ENCODE measurements at regions not wholly inside any gene's neighbourhood (a gene's known extent, or its start where the extent isn't known, plus 50 kb on each side); places are given as distances from the start of the nearest gene placed in this dataset.

- in situ Hi-C loops (cut with MboI; ENCODE audit: low sequenced_read_pairs), result no loop called here
Measured at GRCh38 chr18:6465281-6465680, 50.6 kb upstream of the L3MBTL4 start.

- in situ Hi-C loops (cut with MboI; ENCODE audit: low sequenced_read_pairs), result no loop called here
Measured at GRCh38 chr18:6476190-6476589, 61.5 kb upstream of the L3MBTL4 start.

GRCh38 chr18:6476880-6477279 is 62.2 kb upstream of the L3MBTL4 start:
- in situ Hi-C loops (cut with MboI; ENCODE audit: low sequenced_read_pairs), result no loop called here

- in situ Hi-C loops (cut with MboI; ENCODE audit: low sequenced_read_pairs), result no loop called here
Measured at GRCh38 chr18:6478121-6478520, 63.4 kb upstream of the L3MBTL4 start.

- in situ Hi-C loops (cut with MboI; ENCODE audit: low sequenced_read_pairs), result no loop called here
Measured at GRCh38 chr18:6479699-6480098, 65.0 kb upstream of the L3MBTL4 start.

- in situ Hi-C loops (cut with MboI; ENCODE audit: low sequenced_read_pairs), result no loop called here
Measured at GRCh38 chr18:6482198-6482977, 67.7 kb upstream of the L3MBTL4 start.

GRCh38 chr18:6484659-6485058 is 69.9 kb upstream of the L3MBTL4 start:
- in situ Hi-C loops (cut with MboI; ENCODE audit: low sequenced_read_pairs), result no loop called here

GRCh38 chr18:6486313-6486712 is 71.6 kb upstream of the L3MBTL4 start:
- in situ Hi-C loops (cut with MboI; ENCODE audit: low sequenced_read_pairs), result no loop called here

DNA sequence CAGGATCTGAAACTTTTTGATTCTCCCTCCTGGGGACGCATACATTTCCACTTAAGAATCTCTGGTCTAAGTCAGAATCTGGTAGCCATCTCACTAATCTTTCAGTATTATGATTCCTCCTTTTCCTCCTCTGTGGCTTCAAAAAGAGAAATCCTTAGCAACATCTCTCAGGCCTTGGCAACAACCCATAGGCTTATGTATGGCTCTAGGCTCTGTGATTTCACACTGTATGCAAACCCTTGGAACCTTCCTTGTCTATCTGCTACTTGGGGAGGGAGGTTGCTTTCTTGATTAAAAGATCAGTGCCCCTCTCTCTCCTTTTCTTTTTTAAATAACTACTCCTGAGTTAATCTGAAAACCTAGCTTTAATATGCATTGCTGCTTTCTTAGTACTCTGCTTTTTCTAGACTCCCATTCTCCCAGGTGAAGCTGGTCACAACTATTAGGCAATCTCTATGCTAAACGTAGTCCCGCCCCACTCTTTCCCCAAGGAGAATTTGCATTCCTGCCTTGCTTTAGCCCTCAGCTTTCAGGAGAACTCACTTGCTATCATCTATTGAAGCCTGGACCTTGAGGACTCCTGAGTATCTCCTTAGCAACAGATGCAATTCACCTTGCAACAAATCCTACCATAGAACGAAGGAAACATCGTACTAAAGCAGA is 72.2 kb upstream of the L3MBTL4 start:
- in situ Hi-C loops (cut with MboI; ENCODE audit: low sequenced_read_pairs), result no loop called here

- in situ Hi-C loops (cut with MboI; ENCODE audit: low sequenced_read_pairs), result no loop called here
Measured at GRCh38 chr18:6487968-6488367, 73.3 kb upstream of the L3MBTL4 start.

DNA sequence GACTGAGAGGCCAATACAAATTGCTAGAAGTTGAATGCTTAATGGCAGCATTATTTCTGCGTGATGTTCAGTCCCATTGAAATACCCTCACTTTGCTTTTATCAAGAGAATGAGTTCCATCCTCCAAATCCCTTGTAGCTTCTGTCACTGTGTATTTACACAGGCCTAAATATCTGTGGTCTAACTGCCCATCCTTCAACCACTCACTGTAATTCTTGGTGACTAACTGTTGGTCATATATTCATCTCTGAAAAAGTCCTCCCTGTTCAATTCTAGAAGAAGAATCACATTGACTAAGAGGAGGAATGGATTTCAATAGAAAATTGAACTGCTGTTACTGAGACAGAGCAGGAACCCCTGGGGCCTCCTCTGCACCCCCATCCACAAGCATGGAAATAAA is 74.2 kb upstream of the L3MBTL4 start:
- in situ Hi-C loops (cut with MboI; ENCODE audit: low sequenced_read_pairs), result no loop called here

DNA sequence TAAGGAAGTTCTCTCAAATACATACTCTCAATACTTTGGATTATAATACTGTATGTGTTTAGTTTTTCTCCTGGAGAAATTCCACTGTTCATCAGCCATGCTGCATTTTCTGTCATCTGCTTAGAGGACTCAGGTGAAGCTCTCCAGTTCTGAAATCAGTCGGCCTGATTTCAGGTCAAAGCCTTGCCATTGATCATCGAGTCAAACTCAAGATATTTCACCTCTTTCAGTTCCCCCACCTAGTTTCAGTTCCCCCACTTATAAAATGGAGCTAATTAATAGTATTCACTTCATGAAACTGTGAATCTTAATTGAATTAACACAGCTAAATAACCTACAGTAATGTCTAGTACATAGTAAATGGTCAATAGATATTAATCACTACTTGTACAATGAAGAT is 75.3 kb upstream of the L3MBTL4 start:
- in situ Hi-C loops (cut with MboI; ENCODE audit: low sequenced_read_pairs), result no loop called here

DNA sequence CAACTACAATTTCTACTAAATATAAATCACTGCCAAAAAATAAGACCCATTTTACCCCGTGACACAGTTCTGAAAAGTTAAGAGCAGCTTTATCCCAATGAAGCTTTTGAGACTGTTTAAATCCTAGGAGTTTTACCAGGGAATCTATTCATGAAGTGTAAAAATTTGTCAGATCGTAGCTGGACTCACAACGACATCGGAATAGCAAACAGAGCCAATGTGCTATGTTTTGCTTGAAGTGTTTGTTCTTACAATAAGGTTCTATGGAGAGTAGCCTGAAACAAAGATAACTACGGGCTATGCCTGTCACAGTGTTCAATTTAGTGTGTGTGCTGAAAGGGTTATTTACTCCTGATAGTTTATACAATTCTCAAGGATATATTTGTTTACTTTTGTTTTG is 78.5 kb upstream of the L3MBTL4 start:
- in situ Hi-C loops (cut with MboI; ENCODE audit: low sequenced_read_pairs), result no loop called here

DNA sequence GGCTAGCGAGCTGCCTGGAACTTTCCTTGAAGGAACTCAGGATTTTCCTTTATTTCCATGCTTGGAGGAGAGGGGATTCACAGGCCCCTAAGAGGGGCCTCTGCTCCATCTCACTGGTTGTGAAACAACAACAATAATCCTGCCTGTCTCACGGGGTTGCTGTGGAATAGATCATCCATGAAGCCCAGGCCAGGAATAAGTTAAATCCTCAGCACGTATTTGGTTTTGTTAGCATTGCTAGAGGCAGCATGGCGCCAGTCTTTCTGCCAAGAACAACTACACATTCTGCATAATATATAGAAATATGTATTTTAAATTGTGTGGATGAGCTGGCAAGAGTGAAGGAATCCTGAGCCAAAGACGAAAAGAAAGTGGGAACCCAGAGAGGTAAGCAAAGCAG is 80.8 kb upstream of the L3MBTL4 start:
- in situ Hi-C loops (cut with MboI; ENCODE audit: low sequenced_read_pairs), result no loop called here

GRCh38 chr18:6497543-6497942 is 82.8 kb upstream of the L3MBTL4 start:
- in situ Hi-C loops (cut with MboI; ENCODE audit: low sequenced_read_pairs), result no loop called here

GRCh38 chr18:6498289-6498856 is 83.7 kb upstream of the L3MBTL4 start:
- in situ Hi-C loops (cut with MboI; ENCODE audit: low sequenced_read_pairs), result no loop called here

DNA sequence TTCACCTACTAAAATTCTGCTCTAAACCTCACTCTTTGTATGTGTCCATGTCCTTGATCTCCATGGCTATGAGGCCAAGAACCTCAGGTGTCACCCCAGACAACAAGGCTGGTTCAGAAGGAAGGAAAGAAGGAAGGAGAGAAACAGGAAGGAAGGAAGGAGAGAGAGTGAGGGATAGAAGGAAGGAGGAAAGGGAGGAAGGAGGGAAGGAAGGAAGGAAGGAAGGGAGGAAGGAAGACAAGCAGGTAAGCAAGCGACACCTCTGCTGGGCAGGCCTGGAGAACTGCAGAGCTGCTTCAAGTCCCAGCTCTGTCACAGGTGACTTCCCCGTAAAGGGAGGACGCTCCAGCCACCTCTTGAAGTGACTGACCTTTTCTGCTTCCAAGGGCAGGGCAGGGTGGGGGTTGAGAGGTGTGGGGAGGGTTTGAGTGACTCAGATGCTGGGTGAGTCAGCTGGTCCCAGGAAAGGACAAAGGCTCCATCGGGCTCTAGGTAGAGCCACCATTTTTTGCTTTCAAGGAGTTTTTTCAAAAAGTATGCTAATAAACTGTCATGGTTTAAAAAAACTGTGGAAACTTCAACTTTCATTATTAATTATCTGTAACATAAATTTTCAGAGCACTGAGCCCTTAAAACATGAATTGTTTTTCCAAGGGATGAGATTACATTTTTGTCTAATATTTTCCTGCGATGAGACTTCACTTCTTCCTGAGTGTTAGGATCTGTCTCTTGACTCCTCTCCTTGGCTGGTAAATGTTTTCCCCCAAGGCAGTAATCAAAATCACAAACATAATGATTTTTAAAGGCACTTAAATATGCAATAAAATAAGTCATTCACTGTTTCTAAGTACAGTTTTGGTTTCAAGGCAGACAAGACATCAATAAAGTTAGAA is 90.1 kb upstream of the L3MBTL4 start:
- in situ Hi-C loops (cut with MboI; ENCODE audit: low sequenced_read_pairs), result loop anchor here (25.0 kb wide), 1 partner anchor 593 kb away; no protein-coding TSS in a partner anchor

- in situ Hi-C loops (cut with MboI; ENCODE audit: low sequenced_read_pairs), result loop anchor here (25.0 kb wide), 1 partner anchor 593 kb away; no protein-coding TSS in a partner anchor
Measured at GRCh38 chr18:6505498-6505875, 90.8 kb upstream of the L3MBTL4 start.

- in situ Hi-C loops (cut with MboI; ENCODE audit: low sequenced_read_pairs), result loop anchor here (25.0 kb wide), 1 partner anchor 597 kb away; no protein-coding TSS in a partner anchor
Measured at GRCh38 chr18:6509417-6509816, 94.7 kb upstream of the L3MBTL4 start.

GRCh38 chr18:6509832-6510231 is 95.1 kb upstream of the L3MBTL4 start:
- in situ Hi-C loops (cut with MboI; ENCODE audit: low sequenced_read_pairs), result loop anchor here (25.0 kb wide), 1 partner anchor 598 kb away; no protein-coding TSS in a partner anchor

GRCh38 chr18:6520901-6521300 is 106.2 kb upstream of the L3MBTL4 start:
- in situ Hi-C loops (cut with MboI; ENCODE audit: low sequenced_read_pairs), result loop anchor here (25.0 kb wide), 1 partner anchor 609 kb away; no protein-coding TSS in a partner anchor
